ENCODE measurements at regions not wholly inside any gene's neighbourhood (a gene's known extent, or its start where the extent isn't known, plus 50 kb on each side); places are given as distances from the start of the nearest gene placed in this dataset.

- DNase-seq (ENCODE audit: low spot score): no peak
- Histone ChIP-seq H3K27ac (no peak overlapping the region), H3K4me3 (no peak overlapping the region)
- TF ChIP-seq, protein P1, sequence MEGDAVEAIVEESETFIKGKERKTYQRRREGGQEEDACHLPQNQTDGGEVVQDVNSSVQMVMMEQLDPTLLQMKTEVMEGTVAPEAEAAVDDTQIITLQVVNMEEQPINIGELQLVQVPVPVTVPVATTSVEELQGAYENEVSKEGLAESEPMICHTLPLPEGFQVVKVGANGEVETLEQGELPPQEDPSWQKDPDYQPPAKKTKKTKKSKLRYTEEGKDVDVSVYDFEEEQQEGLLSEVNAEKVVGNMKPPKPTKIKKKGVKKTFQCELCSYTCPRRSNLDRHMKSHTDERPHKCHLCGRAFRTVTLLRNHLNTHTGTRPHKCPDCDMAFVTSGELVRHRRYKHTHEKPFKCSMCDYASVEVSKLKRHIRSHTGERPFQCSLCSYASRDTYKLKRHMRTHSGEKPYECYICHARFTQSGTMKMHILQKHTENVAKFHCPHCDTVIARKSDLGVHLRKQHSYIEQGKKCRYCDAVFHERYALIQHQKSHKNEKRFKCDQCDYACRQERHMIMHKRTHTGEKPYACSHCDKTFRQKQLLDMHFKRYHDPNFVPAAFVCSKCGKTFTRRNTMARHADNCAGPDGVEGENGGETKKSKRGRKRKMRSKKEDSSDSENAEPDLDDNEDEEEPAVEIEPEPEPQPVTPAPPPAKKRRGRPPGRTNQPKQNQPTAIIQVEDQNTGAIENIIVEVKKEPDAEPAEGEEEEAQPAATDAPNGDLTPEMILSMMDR (IDR thresholded peaks at IDR 0.05): no peak
Measured at GRCh38 chr2:67712484-67712883, 315.4 kb downstream of the ETAA1 start.

DNA sequence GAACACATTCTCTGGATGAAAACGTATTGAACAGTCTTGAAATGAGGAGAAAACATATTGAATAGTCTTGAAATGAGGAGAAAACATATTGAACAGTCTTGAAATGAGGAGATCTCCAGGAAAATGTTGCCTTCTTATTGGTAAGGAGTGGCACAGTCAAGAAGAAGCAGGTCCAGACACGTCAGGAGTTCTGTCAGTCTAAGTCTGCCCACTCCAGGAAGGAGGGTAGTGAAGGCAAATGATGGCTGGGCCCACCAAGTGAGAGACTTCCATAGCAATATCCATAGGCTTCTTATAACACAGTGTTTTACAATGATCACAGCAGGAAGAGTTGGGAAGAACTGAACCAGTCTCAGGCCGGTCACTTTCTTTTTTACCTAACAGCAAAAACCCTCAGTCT is 316.2 kb downstream of the ETAA1 start:
- TF ChIP-seq, protein P1 (IDR thresholded peaks at IDR 0.05): no peak
- DNase-seq (ENCODE audit: low spot score): no peak
- no peak overlapping the region for H3K27ac ChIP-seq
- no peak overlapping the region for H3K4me3 ChIP-seq

DNA sequence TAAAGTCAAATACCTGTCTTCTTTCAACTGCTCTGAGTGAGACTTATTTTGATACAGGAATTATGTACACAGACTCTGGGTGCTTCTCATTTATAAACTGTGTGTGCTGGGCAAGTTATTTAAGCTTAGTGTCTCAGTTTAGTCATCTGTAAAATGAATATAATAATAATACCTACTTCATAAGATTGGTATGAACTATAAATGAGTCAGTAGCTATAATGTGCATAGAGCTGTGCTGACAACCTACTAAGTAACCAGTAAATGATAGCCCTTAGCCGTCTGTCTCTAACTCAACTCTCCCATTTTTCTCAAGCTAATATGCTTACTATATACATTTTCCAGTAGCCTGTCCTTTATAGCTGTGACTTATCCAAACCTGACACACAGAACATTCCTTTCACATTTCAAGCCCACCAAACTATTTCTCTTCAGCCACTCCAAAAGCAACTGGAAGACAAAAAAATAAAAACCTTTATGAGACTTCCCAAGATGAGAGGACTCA is 319.8 kb downstream of the ETAA1 start:
- DNase-seq (ENCODE audit: low spot score): no peak
- Histone ChIP-seq H3K4me3 (no peak overlapping the region), H3K27ac (no peak overlapping the region)
- TF ChIP-seq, protein P1 (IDR thresholded peaks at IDR 0.05): no peak

DNA sequence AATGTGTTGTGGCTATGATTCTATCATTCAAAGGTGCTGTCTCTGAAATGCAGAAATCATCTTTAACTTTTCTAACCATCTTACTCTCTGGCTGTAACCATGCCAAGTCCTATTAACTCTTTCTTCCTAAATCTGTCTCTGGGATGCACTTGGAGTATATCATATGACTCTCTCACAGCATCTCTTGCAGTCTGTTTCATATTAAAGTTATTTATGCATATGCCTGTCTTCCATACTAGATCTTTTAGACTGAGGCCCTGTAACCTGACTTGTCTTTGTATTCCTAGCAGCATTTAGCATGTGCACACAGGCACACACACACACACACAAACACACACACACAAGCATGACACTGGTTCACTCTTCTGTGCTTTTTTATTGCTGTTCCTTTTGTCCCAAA is 320.6 kb downstream of the ETAA1 start:
- TF ChIP-seq, protein P1 (IDR thresholded peaks at IDR 0.05): no peak
- H3K27ac ChIP-seq: no peak overlapping the region
- no peak for DNase-seq (ENCODE audit: low spot score)
- H3K4me3 ChIP-seq: no peak overlapping the region

DNA sequence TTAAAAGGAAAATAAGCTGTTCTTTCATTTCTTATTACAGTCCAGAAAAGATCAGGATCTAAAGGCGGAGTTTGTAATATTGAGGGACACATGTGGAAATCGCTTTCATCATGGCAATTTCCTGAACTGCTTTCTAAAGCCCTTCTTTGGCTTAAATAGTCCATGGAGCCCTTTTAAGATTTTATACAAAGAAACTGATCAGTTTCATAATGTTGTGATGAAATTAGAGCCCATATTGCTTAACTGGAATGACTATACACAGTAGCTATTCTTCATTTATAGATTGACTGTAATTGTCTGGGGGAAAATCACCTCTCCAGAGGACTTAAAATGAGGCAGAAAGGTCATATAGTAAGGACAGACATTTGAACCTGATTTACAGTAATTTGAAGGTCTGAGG is 322.2 kb downstream of the ETAA1 start:
- TF ChIP-seq, protein P1 (IDR thresholded peaks at IDR 0.05): no peak
- DNase-seq (ENCODE audit: low spot score): no peak
- Histone ChIP-seq H3K4me3 (no peak overlapping the region), H3K27ac (no peak overlapping the region)

DNA sequence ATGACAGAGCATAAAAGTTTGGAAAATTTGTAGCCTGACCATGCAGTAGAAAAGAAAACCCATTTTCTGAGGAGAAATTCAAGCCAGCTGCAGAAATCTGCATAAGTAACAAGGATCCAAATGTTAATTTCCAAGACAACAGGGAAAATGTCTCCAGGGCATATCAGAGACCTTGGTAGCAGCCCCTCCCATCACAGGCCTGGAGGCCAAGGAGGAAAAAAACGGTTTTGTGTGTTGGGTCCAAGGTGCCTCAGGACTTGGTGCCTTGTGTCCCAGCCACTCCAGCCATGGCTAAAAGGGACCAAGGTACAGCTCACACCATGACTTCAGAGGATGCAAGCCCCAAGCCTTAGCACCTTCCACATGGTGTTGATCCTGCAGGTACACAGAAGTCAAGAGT is 324.4 kb downstream of the ETAA1 start:
- DNase-seq (ENCODE audit: low spot score): no peak
- H3K4me3 ChIP-seq: no peak overlapping the region
- no peak overlapping the region for H3K27ac ChIP-seq
- TF ChIP-seq, protein P1 (IDR thresholded peaks at IDR 0.05): no peak

- Histone ChIP-seq H3K27ac (no peak overlapping the region), H3K4me3 (no peak overlapping the region)
- DNase-seq (ENCODE audit: low spot score): no peak
- TF ChIP-seq, protein P1 (IDR thresholded peaks at IDR 0.05): no peak
Measured at GRCh38 chr2:67724261-67724660, 327.1 kb downstream of the ETAA1 start.

All from coronary artery (tissue), 2 donors.